IPS DF 4.7 (cell line): ENCODE measurements at regions not wholly inside any gene's neighbourhood (a gene's known extent, or its start where the extent isn't known, plus 50 kb on each side); places are given as distances from the start of the nearest gene placed in this dataset.
"Not testable (repeated sequence)": the region's sequence is repeated elsewhere in the genome, so short reads cannot be mapped to it uniquely, and the experiment has no call there.

Experiments used
- DNase-seq: peaks from one replicate; pipeline ENCODE4 v3.0.0-alpha.2; 2013; ENCODE audit warnings: low spot score; ENCODE audit errors: extremely low read depth

DNA sequence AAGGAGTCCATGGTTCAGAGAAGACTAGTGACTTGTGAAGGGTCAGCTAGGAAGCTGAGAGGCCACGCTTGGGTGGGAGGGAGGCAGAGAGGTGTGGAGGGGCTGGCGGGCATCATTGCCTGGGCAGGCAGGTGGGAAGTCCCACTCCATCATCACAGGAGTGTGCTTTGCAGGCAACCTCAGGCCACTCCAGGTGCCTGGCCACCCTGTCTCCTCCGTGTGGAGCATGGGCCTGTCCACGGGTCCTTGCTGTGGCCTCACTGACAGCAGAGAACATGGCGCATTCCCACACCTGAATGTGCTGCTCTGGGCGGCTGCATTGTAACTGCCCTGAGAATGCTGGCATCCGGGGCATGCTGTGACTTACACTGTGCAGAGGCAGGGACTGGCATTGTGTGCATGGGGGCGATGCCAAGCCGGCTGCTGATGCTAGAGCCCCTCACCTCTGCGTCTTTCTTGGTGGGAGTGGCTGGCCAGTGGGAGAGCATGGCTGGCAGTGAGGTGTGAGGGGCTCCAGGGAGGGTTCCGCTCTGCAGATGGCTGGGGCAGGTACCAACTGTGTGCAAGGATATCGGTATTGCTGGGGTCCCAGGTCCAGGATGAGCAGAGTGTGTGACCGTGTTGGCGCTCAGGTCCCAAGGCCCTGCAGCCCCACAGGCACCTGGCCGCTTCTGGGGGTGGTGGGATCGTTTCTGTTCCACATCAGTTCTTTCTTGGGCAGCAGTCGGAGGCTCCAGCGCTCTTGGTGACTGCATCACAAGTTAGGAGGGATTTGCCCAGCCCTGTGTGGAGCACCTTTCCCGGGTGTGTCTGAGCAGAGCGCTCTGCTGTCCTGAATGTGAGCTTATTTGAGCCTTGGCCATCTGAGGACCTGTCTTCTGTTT, 94.8 kb downstream of the NPIPB11 start:
- DNase-seq: no peak

DNA sequence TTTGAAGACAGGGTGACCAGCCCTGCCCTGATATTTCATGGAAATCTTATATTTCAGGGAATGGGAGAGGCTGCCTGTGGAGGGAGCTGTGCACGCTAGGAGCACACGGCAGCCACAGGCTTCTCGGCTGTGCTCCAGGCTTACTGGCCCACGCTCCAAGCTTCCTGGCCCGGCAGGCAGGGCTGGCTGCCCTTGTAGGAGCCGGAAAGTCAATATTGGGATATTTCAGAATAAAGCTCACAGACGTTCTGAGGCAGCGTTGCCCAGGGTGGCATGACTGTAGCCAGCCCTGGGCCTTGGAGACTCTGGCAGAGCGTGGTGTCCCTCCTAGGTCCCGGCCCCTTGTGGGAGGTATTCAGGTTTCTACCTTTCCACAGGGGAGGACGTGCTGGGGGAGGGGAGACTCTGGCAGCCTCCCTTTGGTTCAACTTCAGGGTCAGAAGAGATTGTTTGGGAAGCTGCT, 95.6 kb downstream of the NPIPB11 start:
- no peak for DNase-seq

DNA sequence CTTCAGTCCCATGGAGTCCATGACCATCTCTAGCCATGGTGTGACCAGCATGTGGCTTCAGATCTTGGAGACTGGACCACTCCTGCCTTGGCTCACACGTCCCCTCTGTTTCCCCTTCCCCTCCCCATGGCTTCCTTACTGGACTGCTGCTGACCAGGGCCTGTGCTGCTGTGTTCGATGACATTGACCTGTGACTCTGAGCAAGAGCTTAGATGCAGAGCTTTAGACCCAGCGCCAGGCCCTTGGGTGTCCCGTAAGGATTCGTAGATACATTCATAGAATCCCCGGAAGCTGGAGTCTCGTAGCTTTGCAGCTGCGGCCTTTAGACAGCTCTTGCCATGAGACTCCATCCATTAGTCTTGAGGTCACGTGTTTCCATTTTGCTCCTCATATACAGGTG, 96.3 kb downstream of the NPIPB11 start:
- not testable (repeated sequence) for DNase-seq

DNA sequence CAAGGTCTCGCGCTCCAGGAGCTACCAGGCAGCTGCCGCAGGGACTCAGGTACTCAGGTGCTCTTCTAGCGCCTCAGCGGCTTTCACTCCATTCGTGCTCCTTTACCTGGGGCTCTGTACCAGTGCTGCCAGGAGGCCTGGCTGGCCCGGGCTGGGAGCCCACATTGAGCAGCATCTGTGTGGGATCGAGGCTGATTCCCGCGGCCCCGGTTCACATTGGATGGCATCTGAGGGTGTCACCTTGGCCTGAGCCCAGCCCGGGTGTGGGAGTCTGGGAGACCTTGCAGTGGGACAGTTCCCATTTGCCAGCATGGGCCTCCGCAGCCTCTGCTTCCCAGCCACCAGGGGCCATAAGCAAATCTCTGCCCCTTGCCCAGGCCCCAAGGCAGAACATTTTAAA, 96.9 kb downstream of the NPIPB11 start:
- not testable (repeated sequence) for DNase-seq

DNA sequence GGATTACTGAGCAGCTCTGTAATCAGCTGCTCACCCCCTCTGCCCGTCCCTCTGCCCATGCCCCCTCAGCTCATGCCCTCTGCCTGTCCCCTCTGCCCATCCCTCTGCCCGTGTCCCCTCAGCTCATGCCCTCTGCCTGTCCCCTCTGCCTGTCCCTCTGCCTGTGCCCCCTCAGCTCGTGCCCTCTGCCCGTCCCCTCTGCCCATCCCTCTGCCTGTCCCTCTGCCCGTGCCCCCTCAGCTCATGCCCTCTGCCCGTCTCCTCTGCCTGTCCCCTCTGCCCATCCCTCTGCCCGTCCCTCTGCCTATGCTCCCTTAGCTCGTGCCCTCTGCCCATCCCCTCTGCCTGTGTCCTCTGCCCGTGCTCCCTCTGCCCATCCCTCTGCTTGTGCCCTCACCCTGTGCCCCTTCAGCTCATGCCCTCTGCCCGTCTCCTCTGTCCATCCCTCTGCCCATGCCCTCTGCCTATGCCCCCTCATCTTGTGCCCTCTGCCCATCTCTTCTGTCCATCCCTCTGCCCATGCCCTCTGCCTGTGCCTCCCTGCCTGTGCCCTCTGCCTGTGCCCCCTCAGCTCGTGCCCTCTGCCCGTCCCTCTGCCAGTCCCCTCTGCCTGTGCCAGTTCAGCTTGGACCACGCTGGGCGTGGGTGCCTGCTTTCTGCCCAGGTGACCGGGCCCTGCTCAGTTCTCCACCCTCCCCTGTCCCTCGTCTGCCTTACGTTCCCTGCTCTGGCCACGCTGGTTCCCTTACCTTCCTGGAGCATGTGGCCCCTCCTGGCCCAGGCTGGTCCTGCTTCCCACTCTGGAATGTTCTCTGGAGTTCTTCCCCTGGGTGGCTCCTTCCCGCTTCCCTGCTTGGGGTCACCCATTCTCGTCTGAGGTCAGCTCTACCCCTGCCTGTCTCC, 97.6 kb downstream of the NPIPB11 start:
- no peak for DNase-seq

DNA sequence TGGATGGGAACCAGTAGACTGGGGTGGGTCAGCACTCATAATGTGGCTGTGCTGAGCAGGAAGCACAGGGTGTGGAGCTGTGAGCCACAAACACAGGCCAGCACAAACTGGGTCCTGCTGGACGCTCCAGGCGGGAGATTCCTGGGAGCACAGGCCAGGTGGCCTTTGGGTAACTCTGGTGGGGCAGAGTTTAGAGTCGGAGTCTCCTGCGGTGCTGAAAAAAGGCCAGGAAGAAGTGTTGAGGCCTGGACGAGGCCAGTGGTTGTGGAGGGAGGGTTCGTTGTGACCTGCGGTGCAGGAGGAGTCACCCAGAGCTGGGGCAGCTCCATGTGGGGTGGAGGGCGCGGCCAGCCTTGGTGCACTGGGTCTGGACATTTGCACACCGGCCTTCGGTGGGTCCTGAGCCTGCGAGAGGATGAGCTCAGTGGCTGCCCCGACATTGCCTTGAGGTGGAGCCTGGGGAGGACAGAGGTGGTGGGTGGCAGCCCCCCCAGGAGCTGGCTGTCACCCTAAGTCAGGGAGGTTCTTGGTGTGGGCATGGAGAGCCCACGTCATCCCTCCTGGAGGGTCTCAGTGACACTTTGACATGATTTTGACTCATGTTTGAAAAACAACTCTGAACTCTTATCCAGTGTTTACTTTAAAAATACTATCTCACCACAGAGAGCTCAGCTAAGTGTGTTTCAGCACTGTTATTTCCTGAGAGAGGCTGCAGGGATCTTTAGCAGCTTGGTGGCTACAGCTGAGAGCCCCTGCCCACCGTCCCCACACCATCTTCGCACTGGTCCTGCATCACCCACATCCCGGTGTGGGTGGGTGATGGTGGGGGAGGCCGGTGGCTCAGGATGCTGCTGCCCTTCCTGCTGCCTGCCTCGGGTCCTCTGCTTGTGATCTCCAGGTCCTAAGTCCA, 98.7 kb downstream of the NPIPB11 start:
- no peak for DNase-seq

DNA sequence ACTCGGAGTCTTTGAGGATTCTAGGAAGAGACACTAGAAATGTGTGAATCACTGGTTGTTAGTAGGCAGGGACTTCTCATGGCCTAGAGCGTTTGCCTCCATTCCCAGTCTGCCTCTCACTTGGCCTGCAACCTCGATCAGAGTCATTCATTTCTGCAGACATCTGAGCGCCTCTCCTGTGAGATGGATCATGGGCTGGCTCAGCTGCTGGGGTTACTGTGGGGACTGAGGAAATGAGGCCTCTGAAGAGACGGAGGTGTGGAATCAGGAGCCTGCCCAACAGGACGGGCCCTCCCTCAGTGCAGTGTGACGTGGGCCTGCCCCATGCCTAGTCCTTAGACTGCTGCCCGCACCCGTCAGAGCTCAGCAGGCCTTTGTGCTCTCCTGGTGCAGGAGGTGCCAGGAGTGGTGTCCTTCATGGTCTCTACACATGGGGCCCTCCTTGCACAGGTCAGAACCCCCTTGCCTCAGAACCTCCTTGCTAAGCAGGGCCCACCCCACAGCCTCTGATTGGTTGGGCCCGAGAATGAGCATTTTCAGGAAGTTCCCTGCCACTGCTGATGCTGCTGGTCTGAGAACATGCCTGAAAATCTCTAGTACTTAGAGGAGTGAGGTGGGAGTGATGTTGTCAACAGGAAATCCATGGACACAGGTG, 99.4 kb downstream of the NPIPB11 start:
- DNase-seq: no peak

DNA sequence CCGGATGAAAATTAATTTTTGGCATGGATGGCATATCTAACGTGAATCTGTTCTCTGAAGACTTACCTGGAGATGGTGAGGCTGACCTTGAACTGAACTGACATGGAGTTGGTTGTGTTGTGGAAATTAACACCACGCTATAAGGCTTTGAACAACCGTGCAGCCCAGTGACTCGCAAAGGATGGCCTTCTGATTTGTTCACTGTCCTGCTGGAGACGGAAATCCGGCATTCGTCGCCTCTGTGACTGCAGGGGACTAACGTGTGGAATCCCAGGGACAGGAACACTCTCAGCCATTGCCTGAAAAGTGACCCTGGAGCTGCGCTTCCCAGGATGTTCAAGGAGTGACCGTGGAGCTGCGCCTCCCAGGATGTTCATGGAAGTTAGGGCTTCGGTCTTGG, 100.3 kb downstream of the NPIPB11 start:
- DNase-seq: no peak

DNA sequence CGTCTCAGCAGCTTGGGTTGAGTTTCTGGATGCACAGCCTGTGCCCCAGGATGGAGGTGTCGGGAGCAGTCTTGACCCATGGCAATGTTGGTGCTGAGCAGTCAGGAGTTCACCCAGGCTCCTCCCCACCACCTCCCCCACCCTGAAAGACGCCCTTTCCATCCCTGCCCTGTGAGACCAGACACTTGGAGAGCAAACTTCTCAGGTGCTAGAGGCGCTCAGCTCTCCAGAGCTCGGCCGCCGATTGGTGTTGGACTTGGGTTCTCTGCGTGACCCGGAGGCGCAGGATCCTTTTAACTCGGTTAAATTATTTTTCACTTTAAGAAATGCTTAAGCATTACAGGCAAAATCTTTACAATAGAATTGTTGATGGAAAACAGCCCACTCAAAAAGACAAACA, 101.5 kb downstream of the NPIPB11 start:
- not testable (repeated sequence) for DNase-seq

DNA sequence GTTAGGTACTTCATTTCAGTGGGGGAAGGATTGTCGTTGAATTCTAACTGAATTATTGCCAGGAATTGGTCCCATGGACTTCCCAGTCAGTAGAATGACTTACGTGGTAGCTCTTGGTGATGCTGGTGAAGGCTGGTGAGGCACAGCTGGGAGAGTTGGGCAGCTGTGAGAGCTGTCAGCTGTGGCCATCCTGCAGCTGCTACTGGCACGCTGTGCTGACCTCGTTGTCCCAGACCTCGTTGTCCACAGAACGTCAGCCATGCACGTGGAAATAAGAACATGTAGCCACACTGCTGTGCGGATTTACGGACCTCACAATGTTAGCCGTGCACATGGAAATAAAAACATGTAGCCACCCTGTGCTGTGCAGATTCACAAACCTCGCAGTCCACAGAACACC, 102.3 kb downstream of the NPIPB11 start:
- no peak for DNase-seq

DNA sequence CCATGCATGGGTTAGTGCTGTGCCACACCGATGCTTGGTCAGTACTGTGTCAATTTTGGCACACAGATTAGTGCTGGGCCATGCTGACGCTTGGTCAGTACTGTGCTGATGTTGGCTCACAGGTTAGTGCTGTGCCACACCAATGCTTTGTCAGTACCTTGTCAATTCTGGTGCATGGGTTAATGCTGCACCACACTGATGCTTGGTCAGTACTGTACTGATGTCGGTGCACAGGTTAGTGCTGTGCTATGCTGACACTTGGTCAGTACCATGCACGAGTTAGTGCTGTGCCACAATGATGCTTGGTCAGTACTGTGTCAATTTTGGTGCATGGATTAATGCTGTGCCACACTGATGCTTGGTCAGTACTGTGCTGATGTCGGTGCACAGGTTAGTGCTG, 103.0 kb downstream of the NPIPB11 start:
- no peak for DNase-seq

DNA sequence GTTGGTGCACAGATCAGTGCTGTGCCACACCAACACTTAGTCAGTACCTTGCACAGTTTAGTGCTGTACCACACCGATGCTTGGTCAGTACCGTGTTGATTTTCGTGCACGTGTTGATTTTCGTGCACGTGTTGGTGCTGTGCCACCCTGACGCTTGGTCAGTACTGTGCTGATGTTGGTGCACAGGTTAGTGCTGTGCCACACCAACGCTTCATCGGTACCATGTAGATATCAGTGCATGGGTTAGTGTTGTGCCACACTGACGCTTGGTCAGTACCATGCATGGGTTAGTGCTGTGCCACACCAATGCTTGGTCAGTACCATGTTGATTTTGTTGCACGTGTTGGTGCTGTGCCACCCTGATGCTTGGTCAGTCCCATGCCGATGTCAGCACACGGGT, 103.5 kb downstream of the NPIPB11 start:
- DNase-seq: no peak

DNA sequence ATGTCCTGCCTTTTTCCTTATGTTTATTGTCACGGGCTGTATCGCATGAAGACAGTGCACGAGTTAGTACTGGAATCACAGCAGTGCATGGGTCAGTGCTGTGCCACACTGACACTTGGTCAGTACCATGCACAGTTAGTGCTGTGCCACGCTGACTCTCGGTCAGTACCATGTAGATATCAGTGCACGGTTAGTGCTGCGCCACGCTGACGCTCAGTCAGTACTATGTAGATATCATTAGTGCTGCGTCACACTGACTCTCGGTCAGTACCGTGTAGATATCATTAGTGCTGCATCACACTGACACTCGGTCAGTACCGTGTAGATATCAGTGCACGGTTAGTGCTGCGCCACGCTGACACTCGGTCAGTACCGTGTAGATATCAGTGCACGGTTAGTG, 104.1 kb downstream of the NPIPB11 start:
- DNase-seq: not testable (repeated sequence)

DNA sequence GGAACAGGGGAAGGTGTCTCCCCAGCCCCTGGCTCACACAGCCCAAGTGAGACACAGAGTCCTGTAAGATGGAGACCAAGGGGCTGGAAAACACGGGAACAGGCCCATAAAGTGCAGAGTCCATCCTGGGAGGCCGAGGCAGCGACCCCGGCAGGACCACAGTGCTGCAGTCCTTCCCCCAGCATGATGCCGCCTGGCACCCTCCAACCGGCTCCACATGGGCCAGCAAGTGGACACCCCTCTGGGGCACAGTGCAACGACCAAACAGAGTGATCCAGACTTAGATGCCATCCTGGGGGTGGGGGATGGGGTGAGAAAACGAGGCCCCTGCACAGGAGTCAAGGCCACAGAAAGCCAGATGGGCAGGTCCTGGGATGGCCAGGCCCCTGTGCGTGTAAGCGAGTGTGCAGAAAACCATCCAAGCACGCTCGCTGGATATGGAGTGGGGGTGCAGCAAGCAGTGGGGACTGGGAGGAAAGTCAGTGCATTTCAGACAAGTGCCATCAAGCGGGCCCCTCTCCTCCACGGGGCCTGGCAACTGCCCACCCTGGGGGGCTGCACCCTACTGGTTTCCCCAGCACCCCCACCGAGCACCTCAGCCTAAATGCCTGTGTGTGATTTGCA, 104.7 kb downstream of the NPIPB11 start:
- not testable (repeated sequence) for DNase-seq

DNA sequence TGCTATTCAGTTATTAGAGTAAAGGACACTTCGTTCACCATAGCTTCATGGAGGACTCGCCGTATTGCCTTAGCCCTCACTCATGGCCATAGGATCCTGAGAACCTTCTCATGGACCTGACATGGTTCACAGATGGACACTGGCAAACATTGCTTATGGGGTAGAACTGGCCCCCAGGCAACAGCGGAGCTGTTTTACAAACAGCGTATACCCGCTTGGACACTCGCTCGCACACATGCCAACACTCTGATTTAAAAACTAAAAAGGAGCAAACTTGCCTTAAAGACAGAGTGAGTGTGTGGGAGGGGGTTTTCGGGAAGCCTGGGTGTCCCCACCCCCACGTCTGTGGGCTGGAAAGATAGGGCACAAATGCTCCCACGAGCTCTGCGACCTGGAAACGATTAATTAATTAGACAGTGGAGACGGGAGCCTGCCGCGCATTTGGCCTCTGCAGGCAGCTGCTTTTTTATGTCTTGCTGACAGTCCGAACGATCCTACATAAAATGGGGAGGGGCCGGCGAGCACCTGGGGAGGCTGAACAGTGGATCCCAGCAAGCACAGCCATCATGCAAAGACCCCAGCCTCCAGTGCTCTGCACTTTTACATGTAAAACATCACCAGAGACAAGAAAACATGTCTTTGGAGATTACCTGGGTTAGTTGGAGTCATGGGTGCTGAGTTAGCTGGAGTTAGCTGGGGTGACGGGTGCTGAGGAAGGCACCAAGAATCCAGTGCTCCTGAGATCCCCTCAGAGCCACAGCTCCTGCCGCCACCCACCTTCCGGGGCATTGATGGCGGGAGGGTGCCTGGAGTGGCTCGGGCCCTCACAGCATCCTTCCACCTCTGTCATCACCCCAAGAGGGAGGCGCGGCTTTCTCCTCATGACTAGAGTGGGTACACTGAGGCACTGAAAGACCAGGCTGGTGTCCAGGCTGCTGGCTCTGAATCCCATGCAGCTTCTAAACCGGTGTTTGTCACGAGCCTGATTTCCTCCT, 105.7 kb downstream of the NPIPB11 start:
- DNase-seq: not testable (repeated sequence)

DNA sequence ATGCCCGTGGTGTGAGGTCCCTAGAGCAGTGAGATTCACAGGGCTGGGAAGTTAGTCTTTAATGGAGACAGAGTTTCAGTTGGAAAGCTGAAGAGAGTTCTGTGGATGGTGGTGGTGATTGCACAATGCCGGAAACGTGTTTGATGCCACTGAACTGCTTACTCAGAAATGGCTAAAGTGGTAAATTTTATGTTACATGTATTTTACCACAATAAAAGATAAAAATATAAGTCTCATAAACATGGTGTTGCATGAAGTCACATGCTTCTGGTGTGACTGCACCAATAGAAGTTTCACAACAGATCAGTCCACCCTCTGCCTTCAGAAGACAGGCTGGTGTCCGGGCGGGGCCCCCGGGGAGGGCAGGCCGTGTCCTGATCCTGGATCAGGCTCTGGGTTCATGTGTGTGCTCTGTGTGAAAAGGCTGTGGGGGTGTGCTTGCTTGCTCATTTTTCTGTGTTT, 106.5 kb downstream of the NPIPB11 start:
- not testable (repeated sequence) for DNase-seq

DNA sequence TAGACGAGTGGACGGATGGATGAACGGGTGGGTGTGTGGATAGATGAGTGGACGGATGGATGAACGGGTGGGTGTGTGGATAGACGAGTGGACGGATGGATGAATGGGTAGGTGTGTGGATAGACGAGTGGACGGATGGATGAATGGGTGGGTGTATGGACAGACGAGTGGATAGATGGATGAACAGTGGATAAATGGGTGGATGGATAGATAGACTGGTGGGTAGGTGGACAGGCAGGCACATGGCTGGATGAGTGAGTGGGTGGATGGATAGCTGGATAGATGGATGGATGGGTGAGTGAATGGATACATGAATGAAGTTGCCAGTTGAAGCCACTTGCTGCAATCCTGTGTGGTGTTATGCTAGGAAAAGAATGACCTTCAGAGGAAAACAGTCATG, 107.5 kb downstream of the NPIPB11 start:
- DNase-seq: not testable (repeated sequence)

DNA sequence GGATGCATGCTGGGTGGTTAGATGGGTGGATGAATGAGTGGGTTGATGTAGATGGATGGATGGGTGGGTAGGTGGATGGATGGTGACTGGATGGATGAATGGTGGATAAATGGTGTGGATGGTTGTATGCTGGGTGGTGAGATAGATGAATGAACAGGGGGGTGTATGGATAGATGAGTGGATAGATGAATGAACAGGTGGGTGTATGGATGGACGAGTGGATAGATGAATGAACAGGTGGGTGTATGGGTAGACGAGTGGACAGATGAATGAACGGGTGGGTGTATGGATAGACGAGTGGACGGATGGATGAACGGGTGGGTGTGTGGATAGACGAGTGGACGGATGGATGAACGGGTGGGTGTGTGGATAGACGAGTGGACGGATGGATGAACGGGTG, 108.2 kb downstream of the NPIPB11 start:
- not testable (repeated sequence) for DNase-seq

DNA sequence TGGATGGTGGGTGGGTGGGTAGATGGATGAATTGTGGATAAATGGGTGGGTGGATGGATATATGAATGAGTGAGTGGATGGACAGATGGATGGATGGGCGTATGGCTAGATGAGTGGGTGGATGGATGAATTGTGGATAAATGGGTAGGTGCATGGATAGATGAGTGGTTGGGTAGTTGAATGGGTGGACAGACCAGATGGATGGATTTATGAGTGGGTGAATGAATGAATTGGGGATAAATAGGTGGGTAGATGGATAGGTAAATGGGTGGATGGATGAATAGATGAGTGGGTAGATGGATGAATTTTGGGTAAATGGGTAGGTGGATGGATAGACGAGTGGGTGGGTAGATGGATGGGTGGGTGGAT, 108.7 kb downstream of the NPIPB11 start:
- DNase-seq: not testable (repeated sequence)
